T1000 (cell line): ENCODE measurements at regions not wholly inside any gene's neighbourhood (a gene's known extent, or its start where the extent isn't known, plus 50 kb on each side); places are given as distances from the start of the nearest gene placed in this dataset.

ENCODE experiments used
- DNase-seq: peaks from one replicate; lab custom pipeline; 2025; ENCODE audit warnings: mixed read lengths; lab: John Stamatoyannopoulos, UW

DNA sequence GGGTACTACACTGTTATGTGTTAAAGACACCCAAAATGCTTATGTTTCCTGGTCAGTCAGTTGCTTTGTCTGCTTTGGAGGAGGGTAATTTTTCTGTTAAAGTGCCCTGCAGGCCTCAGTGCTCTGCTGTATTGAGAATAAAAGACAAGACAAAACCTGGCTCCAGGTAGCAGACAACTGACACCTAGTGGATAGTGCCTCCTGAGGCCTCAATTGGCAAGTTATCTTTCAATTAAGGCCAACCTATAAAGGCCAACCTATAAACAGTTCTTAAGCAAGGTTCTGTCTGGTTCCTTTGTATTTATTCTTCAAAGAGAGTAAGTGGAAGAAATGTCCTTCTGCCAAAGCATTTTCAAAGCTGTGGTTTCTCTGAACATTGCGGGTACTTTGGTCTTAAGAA lies 773.8 kb downstream of the MECOM start:
- DNase-seq, result no peak

GRCh38 chr3:168888781-168889180 lies 774.7 kb downstream of the MECOM start:
- DNase-seq, result no peak

- DNase-seq, result no peak
These were observed 778.5 kb downstream of the MECOM start for GRCh38 chr3:168885028-168885427.

- DNase-seq, result peak; percentile 37
These were observed 779.1 kb downstream of the MECOM start for GRCh38 chr3:168884353-168884903.

DNA sequence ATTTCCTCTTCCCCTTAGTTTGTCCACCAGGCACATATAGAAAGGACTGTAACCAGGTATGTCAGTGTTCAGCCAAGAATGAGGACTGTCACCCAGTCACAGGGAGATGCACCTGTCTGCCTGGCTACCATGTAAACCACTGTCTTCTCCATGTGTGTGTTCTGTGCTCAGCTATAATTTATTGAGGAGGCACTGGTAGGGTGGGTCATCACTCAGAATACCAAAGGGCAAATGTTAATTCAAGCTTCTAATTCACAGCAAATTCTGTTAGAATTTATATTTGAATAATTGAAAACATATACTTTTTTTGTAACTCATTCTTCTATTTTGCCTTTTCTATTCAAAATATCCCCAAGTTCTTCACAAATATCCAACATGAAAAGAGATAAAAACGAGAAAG lies 780.4 kb downstream of the MECOM start:
- DNase-seq, result no peak

- DNase-seq, result no peak
These were observed 781.7 kb downstream of the MECOM start for GRCh38 chr3:168881804-168882203.

DNA sequence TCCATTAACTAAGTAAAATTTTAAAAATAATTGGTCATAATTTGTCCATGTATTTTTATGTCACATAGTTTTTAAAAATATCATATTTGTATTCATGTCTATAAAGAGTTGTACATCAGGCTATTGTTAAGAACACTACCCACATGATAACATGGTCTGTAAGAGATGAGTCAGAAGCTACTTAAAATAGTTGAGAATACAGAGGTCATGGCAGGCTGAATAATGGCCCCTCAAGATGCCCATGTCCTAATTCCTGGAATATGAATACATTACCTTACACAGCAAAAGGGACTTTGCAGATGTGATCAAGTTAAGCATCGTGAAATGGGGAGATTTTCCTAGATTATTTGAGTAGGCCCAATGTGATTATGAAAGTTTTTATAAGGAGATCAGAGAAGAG lies 782.9 kb upstream of the GOLIM4 start:
- no peak for DNase-seq

- no peak for DNase-seq
These were observed 782.2 kb upstream of the GOLIM4 start for GRCh38 chr3:168877899-168878298.

DNA sequence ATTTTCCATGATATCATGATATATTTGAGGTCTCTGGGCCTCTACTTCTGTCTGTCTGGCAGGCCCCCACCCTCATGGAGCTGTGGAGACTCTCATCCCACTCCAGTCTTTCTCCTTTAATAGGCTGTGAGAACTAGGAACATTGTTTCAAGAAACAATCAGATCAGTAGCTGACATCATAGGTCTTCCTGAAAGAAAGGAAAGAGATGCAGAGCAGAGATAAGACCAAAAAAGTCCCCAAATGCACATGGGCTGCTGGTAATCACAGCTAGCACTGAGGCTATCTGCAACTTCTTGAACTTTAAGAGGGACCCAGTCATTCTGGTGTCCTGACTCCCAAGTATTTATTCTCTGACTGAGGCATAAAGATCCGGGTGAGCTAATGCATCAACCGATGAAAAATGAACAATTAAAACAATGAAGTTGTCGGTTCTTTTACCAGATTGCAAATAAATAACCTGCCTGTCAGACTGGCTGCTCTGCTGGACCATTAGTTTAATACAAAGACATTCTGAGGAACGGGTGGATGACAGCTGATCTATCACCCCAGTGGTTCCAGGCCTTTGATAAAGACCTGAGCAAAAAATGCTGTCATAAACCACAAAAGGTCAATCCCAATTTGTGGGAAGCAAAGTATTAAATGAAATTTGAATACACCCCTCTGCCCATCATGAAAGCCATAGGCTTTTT lies 780.8 kb upstream of the GOLIM4 start:
- no peak for DNase-seq

DNA sequence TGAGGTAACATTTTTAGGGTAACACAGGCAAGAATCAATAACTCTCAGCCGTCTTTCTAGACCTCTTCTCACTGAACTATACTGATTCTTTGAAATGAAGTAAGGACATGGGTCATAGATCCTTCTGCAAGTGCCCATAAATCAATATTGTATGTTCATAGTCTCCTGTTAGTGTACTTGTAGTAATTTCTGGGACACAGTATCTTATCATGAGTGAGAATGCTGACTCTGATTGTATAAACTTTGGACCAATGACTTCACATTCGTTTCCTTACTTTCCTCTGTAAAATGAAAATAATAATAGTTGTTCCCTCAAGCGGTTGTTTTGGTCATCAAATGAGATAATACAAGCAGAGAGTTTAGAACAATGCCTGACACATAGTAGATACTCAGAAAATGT lies 777.1 kb upstream of the GOLIM4 start:
- no peak for DNase-seq

GRCh38 chr3:168870892-168871291 lies 775.2 kb upstream of the GOLIM4 start:
- DNase-seq, result no peak

- DNase-seq, result no peak
These were observed 769.4 kb upstream of the GOLIM4 start for GRCh38 chr3:168865022-168865551.

GRCh38 chr3:168864107-168865021 lies 768.6 kb upstream of the GOLIM4 start:
- DNase-seq, result no peak

GRCh38 chr3:168863561-168863960 lies 767.8 kb upstream of the GOLIM4 start:
- DNase-seq, result no peak

DNA sequence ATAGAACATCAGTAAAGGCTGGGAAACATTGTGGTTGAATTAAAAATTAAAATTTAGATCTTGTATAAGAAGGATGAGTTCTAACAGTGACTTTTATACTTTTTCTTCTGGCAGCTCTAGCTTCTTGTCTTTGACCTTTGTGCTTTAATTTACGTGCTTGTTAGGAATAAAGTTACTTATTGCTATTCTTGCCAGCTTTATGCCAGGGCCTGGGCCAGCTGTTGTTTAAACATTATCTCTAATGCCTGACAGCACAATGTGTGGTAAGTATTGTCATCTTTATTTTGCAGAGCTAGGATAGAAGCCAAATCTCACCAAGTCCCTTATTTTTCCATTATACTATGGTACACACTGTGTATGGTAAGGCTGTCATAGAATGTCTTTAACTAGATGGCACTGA lies 766.7 kb upstream of the GOLIM4 start:
- no peak for DNase-seq

GRCh38 chr3:168860592-168860991 lies 764.9 kb upstream of the GOLIM4 start:
- no peak for DNase-seq

GRCh38 chr3:168860028-168860427 lies 764.3 kb upstream of the GOLIM4 start:
- no peak for DNase-seq

DNA sequence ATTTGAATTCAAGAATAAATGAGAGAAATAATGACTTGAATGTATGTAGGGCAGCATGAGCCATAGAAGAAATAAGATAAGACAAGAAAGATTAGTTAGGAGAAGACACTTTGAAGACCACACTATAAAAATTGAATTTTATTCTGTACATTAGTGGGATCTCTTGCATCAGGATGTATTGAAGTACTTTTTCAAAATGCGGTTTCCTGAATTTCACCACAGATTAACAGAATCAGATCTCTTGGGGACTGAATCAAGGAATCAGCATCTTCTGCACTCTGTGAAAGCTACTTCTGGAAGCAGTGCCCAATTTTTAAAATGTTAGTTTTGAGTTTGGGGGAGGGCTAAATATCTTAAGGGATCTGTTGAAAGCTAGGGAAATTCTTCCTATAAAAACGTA lies 763.9 kb upstream of the GOLIM4 start:
- no peak for DNase-seq

DNA sequence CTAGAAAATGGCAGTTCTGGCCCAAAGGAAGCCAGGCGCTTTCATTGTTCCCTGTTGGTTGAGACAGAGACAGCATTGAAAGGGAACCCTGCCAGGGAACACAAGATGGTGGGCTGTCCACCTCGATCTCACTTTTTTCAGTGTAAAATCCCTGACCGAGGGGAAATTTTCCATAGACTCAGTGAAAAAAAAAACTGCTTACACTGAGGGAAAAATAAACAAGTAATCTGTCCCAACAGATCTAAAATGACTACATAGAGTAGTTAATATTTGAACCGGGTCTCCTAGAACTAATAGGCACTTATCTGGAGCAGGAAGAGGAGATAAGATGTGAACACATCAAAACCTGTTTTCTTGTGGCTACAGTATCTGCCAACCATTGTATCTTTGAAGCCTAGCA lies 763.4 kb upstream of the GOLIM4 start:
- DNase-seq, result no peak

DNA sequence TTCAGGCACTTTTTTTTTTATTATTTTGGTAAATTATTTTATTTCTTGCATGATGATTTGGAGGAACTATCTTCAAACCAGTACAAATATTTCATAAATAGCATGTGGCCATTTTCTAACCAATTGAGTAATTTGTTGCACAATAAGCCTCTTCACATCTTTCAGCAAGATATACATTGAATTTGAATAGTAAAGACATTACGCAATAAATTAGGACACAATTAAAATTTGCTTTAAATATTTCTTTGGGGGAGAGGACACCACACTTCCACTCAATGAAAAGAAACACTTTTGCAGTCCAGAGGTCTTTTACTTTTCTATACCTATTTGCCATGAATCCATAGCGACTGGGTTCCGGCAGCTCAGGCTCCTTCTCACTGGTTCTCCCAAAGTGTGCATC lies 762.6 kb upstream of the GOLIM4 start:
- no peak for DNase-seq

DNA sequence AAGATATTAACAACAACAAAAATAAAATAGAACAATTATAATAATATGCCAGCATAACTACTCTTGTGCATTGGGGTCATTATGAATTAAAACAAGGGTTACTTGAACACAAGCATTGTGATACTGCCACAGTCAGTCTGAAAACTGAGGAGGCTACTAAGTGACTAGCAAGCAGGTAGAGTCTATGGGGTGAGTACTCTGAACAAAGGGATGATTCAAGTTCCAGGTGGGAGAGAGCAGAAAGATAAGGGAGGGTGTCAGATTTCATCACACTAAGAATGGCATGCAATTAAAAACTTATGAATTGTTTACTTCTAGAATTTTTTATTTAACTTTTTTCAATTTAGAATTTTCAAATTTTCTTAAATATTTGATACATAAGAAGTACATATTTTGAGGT lies 754.4 kb upstream of the GOLIM4 start:
- no peak for DNase-seq

- DNase-seq, result no peak
These were observed 751.7 kb upstream of the GOLIM4 start for GRCh38 chr3:168847291-168847883.
